Kidney epithelial cell (primary cell): ENCODE measurements at regions not wholly inside any gene's neighbourhood (a gene's known extent, or its start where the extent isn't known, plus 50 kb on each side); places are given as distances from the start of the nearest gene placed in this dataset.
"Not testable (repeated sequence)": the region's sequence is repeated elsewhere in the genome, so short reads cannot be mapped to it uniquely, and the experiment has no call there.

Experiments used
- DNase-seq: peaks from one replicate; pipeline ENCODE4 v3.0.0-alpha.2; 2010; ENCODE audit warnings: low read depth
- H3K27me3 ChIP-seq: 2 replicates; pipeline ENCODE4 v1.6.0; 2011; ENCODE audit warnings: low read length; ENCODE audit not compliant: control insufficient read depth, insufficient read depth
- H3K36me3 ChIP-seq: 2 replicates; pipeline ENCODE4 v1.5.1; 2011; ENCODE audit warnings: low read length; ENCODE audit not compliant: control insufficient read depth, insufficient read depth
- H3K4me3 ChIP-seq: 2 replicates; pipeline ENCODE4 v1.5.1; 2011; ENCODE audit warnings: low read depth, mild to moderate bottlenecking, control low read depth, low read length
- TF ChIP-seq, protein P1 (sequence below): IDR thresholded peaks from 2 replicates; pipeline ENCODE4 v1.5.1; 2011; ENCODE audit warnings: mild to moderate bottlenecking, moderate library complexity, low read length, control low read depth, inconsistent platforms; ENCODE audit not compliant: insufficient read depth, poor library complexity, severe bottlenecking

DNA sequence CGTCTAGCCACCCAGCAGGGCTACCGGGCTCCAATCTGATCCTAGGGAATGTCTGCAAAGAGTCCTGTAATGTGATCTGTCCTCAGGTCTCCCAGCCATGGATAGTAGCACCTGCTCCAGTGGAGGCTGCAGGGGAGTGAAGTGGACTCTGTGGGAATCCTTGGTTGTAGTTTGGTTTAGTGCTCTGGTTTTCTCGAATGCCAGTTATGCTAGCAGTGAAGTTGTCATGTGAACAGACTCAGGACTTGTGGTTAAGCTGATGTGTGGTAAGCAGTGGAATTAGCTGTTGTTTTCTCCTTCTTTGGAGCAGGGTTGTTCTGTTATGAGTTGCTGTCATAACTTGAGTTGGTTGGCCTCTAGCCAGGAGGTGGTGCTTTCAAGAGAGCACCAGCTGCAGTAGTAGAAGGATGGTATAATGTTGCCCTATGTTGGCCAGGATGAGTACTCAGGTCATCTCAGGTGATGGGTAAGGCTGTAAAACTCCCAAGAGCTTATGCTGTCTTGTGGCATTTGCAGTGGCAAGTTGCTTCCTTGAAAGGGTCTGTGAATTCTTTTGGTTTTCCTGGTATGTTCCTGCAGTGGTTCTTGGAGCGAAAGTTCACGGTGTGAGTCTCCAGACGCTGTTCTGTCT lies 390.2 kb downstream of the UTRN start:
- no peaks in the 10 kb centered on the region for H3K36me3 ChIP-seq
- no peak overlapping the region for H3K4me3 ChIP-seq
- peak; percentile 7 for DNase-seq
- TF ChIP-seq, protein P1, sequence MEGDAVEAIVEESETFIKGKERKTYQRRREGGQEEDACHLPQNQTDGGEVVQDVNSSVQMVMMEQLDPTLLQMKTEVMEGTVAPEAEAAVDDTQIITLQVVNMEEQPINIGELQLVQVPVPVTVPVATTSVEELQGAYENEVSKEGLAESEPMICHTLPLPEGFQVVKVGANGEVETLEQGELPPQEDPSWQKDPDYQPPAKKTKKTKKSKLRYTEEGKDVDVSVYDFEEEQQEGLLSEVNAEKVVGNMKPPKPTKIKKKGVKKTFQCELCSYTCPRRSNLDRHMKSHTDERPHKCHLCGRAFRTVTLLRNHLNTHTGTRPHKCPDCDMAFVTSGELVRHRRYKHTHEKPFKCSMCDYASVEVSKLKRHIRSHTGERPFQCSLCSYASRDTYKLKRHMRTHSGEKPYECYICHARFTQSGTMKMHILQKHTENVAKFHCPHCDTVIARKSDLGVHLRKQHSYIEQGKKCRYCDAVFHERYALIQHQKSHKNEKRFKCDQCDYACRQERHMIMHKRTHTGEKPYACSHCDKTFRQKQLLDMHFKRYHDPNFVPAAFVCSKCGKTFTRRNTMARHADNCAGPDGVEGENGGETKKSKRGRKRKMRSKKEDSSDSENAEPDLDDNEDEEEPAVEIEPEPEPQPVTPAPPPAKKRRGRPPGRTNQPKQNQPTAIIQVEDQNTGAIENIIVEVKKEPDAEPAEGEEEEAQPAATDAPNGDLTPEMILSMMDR: no peak
- no peaks in the 10 kb centered on the region for H3K27me3 ChIP-seq

DNA sequence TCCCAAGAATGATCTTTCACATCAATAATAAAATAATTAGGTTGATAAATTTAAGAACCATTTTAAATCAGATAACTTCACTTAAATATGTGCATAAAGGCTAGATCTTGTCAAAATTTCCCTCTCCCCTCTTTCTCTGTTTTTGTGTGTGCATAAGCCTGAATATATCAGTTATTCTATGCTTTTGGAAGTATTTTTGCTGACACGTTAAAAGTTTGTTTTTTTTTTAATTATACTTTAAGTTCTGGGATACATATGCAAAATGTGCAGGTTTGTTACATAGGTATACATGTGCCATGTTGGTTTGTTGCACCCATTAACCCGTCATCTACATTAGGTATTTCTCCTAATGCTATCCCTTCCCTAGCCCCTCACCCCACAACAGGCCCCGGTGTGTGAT lies 391.2 kb downstream of the UTRN start:
- not testable (repeated sequence) for H3K27me3 ChIP-seq, H3K36me3 ChIP-seq, DNase-seq, H3K4me3 ChIP-seq

DNA sequence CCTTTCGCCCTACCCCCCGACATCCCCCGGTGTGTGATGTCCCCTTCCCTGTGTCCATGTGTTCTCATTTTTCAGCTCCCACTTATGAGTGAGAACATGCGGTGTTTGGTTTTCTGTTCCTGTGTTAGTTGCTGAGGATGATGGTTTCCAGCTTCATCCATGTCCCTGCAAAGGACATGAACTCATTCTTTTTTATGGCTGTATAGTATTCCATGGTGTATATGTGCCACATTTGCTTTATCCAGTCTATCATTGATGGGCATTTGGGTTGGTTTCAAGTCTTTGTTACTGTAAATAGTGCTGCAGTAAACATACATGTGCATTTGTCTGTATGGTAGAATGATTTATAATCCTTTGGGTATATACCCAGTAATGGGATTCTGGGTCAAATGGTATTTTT lies 392.1 kb downstream of the UTRN start:
- DNase-seq, H3K36me3 ChIP-seq, H3K4me3 ChIP-seq, H3K27me3 ChIP-seq: not testable (repeated sequence)

DNA sequence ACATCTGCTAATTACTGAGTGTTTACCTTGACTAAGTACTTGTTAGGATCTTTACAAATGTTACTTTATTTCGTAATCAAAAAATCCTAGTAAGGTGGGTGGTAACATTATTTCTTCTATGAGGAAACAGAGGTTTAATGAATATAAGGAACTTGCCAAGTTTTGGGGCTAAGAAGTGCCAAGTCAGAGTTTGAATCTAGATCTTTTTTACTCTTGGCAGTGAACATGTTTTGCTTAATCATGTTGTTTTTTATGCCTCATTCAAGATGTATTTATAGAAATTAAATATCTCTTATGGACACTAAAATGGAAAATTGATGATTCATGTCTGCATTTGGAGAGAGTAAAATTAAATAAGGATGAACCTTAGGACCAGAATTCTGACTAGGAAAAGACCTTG lies 393.7 kb downstream of the UTRN start:
- H3K4me3 ChIP-seq: no peak overlapping the region
- no peak for DNase-seq
- H3K36me3 ChIP-seq: no peaks in the 10 kb centered on the region
- no peaks in the 10 kb centered on the region for H3K27me3 ChIP-seq
- TF ChIP-seq, protein P1: no peak

DNA sequence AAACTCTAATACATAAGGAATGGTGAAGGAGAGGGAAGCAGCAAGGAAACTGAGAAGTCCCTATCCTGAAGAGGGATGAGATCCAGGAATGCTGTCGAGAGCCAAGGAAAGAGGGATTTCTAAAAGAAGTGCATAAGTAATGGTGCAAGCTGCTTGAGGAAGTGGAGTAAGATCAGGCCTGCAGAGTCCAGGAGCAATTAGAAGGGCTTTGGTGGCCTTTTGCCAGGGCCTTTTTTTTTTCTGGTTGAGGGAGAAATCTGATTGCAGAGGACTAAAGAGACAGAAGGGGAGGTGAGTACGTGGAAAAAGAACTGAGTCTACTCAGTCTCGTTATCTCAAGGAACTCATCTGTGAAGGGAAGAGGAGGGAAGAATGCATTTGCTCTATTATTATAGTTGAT lies 396.2 kb downstream of the UTRN start:
- TF ChIP-seq, protein P1: no peak
- no peak overlapping the region for H3K4me3 ChIP-seq
- H3K27me3 ChIP-seq: no peaks in the 10 kb centered on the region
- no peak for DNase-seq
- no peaks in the 10 kb centered on the region for H3K36me3 ChIP-seq

DNA sequence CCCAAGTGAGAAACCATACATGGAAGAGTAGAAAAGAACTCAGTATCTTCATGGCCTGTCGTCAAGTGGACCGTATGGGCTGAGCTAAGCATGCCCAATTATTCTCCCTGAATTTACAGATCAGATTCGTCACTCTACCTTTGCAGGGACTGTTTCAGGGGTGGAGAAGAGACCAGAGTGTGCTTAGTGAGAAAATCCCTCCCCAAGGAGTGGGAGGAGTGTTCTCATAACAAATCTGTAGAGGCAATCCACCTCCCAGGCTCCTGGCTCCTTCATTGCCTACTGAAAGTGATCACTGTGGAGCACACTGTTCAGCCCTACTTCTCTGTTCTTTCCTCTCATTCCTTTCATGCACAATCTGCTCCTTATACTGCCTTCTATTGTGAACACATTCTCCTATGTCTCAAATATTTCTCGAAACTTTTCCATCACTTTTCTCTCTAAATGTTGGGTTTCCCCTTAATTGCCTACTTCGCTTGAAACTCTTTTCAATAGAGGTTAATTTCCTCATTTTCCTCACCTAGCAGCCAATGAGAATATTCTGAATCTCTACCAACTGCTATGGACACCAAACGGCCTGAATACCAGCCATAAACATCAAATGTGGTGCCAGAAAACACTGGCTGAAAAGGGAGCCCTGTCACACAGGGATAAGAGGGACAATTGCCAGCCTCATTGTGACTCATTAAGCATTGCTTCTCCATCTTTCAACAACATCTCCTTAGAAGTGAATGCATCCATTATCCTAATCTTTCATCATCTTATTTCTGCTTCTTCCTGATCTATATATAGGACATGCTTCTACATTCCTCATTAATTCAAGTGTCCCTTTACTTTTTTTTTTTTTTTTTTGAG lies 398.3 kb downstream of the UTRN start:
- Histone ChIP-seq H3K36me3 (no peaks in the 10 kb centered on the region), H3K27me3 (no peaks in the 10 kb centered on the region), H3K4me3 (no peak overlapping the region)
- DNase-seq: no peak
- TF ChIP-seq, protein P1: no peak

DNA sequence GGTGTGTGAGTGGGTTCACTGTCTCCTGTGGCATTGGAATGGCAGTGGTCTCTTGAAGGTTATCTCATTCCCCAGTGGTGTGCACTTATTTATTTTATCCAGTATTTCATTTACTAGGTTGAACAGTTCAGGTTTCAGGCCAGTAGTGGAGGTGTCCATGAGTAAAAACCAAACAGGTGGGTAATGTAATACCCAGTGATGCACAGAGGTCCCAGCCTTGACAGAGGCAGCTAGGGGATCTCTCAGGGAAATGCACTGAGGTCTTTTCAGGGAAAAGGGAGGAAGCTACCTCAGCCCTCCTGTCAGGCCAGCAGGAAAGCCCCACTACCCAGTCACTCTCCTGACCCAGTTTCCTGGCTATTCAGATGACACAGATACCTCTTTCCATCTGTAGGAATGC lies 403.6 kb downstream of the UTRN start:
- H3K27me3 ChIP-seq: no peaks in the 10 kb centered on the region
- TF ChIP-seq, protein P1: no peak
- H3K36me3 ChIP-seq: no peaks in the 10 kb centered on the region
- no peak for DNase-seq
- H3K4me3 ChIP-seq: no peak overlapping the region
